ENCODE measurements at regions not wholly inside any gene's neighbourhood (a gene's known extent, or its start where the extent isn't known, plus 50 kb on each side); places are given as distances from the start of the nearest gene placed in this dataset.
"Not testable (repeated sequence)": the region's sequence is repeated elsewhere in the genome, so short reads cannot be mapped to it uniquely, and the experiment has no call there.

- DNase-seq (ENCODE audit: low read depth in 2 of 2, low spot score in 1 of 2), result no peak
These were observed 479.4 kb upstream of the JARID2 start for GRCh38 chr6:14766391-14766994.

GRCh38 chr6:14767226-14767625 lies 478.6 kb upstream of the JARID2 start:
- DNase-seq (ENCODE audit: low read depth in 2 of 2, low spot score in 1 of 2), result no peak

- no peak for DNase-seq (ENCODE audit: low read depth in 2 of 2, low spot score in 1 of 2)
These were observed 475.8 kb upstream of the JARID2 start for GRCh38 chr6:14770040-14770439.

GRCh38 chr6:14770572-14770971 lies 475.3 kb upstream of the JARID2 start:
- no peak for DNase-seq (ENCODE audit: low read depth in 2 of 2, low spot score in 1 of 2)

- DNase-seq (ENCODE audit: low read depth in 2 of 2, low spot score in 1 of 2), result no peak
These were observed 474.9 kb upstream of the JARID2 start for GRCh38 chr6:14771016-14771415.

DNA sequence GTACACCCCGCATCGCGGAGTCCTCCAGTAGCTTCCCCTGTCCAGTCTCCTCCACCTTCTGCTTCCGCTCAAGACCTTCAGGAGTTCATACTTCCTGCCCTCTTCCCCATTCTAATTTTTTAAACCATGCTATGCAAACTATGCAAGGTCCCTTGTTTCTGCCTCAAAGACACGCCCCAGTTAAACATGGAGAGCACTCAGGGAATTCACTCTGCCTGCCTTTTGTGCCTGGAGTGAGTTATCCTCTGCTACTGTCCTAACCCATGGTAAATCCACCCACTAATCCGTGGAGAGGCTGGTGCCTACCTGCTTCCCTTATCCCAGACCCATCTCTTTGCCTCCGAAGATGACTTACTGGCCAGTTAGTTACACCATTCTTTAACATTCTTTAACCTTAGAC lies 473.7 kb upstream of the JARID2 start:
- no peak for DNase-seq (ENCODE audit: low read depth in 2 of 2, low spot score in 1 of 2)

- DNase-seq (ENCODE audit: low read depth in 2 of 2, low spot score in 1 of 2), result no peak
These were observed 470.3 kb upstream of the JARID2 start for GRCh38 chr6:14775528-14775927.

- no peak for DNase-seq (ENCODE audit: low read depth in 2 of 2, low spot score in 1 of 2)
These were observed 469.6 kb upstream of the JARID2 start for GRCh38 chr6:14776307-14776706.

DNA sequence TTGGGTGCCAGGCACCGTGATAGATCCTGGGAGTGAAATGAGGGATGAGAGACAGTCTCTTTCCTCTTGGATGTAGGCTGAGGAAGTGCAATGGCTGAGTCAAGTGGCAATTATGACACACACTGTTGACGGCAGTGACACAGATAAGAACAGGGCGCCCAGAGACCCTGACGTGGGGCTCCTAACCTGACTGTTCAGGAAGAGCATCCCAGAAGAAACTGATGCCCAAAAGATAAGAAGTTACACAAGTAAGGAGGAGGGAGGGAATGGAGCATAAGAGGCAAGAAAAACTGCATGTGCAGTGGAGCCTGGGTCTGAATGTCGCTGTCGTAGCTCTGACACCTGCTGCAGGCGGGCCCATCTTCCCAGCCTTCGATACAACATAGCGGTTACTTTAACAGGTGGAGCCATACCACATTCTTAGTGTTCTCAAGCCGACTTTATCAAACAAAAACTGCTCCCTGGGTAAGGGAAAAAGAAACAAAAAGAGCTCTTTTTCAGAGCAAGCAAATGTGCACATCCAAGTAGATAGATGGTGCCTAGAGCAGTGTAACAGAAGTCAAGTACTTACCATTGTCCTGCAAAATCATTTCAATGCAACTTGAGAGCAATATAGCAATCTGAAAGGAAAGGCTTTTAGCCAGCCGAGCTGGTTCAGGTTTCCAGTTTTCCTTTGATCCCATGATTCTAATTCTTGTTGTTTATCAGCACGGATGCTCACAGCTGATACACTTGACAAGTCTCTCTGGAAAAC lies 463.9 kb upstream of the JARID2 start:
- DNase-seq (ENCODE audit: low read depth in 2 of 2, low spot score in 1 of 2), result no peak

DNA sequence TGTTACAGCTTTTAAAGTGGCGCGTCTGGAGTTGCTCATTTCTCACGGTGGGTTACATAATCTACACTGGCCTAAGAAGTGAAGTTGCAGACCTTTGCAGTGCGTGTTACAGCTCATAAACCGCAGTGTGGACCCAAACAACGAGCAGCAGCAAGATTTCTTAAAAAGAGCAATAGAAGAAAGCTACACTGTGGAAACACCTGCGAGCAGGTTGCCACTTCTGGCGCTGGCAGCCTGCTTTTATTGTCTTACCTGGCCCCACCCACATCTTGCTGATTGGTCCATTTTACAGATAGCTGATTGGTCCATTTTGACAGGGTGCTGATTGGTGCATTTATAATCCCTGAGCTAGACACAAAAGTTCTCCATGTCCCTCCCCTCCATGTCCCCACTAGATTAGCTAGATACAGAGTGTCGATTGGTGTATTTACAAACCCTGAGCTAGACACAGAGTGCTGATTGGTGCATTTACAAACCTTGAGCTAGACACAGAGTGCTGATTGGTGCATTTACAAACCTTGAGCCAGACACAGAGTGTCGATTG lies 462.9 kb upstream of the JARID2 start:
- not testable (repeated sequence) for DNase-seq (ENCODE audit: low read depth in 2 of 2, low spot score in 1 of 2)

- no peak for DNase-seq (ENCODE audit: low read depth in 2 of 2, low spot score in 1 of 2)
These were observed 462.3 kb upstream of the JARID2 start for GRCh38 chr6:14783594-14783993.

DNA sequence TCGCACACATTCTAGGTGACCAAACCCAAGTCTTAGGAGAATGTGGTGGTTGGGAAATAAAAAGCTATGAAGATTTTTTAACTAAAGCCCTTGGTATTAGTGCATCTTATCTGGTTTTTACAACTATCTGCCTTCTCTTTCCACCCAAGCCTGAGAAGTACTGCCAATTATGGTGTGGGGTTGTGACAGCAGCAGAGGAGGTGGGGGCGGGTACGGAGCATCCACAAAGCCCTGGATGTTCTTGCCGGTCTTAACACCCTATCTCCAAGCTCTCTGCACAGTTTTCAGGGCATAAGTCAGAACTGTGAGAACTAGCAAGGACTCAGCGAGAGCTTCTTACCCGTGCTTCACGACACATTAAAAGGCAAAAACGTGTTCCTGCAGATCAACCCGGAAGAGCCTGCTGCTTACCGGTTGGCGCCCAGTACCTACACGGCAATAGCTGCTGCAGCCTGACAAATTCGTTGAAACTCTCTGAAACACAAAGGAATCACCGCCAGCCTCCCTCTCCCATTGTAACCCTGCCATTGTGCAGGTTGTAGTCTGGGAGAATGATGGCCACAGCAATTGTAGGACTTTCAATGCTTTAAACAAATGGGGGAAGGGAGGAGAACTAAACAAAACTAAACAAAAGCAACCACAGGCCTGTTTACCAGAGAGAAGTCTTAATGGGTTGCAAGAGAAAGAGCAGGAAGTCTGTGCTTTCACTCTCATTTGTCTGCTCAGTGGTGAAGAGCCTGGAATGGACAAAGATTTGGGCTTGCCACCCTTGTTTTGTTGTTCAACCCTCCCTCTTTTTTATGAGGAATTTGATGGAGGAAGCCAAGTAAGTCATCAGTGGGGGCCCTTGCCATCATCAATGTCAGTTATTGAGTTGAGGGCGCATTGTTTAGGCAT lies 461.0 kb upstream of the JARID2 start:
- no peak for DNase-seq (ENCODE audit: low read depth in 2 of 2, low spot score in 1 of 2)

DNA sequence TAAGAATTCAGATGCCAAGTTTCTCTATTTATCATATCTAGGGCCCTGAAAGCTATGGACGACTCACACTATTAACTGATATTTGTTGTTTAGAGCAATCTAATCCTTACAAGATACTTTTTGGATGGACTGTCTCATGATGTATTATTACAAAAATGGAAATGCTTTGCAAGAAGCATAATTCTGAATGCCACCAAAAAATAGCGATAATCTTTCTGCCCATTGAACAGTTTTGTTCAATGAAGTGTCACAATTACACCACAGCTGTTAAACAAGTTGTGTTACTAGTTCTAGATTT lies 460.4 kb upstream of the JARID2 start:
- no peak for DNase-seq (ENCODE audit: low read depth in 2 of 2, low spot score in 1 of 2)

- no peak for DNase-seq (ENCODE audit: low read depth in 2 of 2, low spot score in 1 of 2)
These were observed 459.9 kb upstream of the JARID2 start for GRCh38 chr6:14786008-14786407.

- no peak for DNase-seq (ENCODE audit: low read depth in 2 of 2, low spot score in 1 of 2)
These were observed 459.4 kb upstream of the JARID2 start for GRCh38 chr6:14786455-14786854.

GRCh38 chr6:14787250-14787649 lies 458.6 kb upstream of the JARID2 start:
- no peak for DNase-seq (ENCODE audit: low read depth in 2 of 2, low spot score in 1 of 2)

DNA sequence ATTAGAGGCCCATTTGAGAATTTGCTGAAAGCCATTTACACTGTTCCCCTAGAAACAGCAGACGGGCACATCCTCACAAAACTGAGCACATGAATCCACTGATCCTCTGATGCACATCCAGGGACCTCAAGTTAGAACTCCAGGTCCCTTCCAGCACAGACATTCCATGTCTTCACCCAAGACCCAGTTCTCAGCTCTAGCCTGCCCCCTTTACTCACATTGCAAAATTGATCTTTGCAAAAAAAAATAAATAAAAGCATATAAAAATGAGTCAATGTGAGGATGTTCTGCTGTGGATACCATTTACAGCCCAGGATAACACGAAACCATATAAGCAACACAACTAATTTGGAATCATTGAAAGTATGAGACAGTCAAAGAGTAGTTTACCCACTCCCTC lies 458.2 kb upstream of the JARID2 start:
- DNase-seq (ENCODE audit: low read depth in 2 of 2, low spot score in 1 of 2), result no peak

DNA sequence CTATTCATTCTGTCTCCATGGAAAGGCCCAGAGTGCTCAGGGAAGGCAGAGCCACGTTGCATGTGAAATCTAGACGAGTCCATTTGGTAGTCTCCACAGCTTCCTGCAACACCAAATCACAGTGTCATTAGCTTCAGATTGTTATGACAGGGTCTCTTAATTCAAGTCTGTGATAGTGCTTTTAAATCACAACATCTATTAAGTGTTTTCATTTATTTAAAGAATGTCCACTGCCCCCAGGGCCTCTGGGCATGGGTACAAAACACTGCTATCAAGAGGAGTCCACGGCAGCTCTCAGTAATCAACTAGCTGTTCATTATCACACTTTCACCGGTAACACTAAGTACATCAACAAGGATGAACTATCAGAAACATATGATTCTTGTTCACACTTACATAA lies 455.9 kb upstream of the JARID2 start:
- DNase-seq (ENCODE audit: low read depth in 2 of 2, low spot score in 1 of 2), result no peak

DNA sequence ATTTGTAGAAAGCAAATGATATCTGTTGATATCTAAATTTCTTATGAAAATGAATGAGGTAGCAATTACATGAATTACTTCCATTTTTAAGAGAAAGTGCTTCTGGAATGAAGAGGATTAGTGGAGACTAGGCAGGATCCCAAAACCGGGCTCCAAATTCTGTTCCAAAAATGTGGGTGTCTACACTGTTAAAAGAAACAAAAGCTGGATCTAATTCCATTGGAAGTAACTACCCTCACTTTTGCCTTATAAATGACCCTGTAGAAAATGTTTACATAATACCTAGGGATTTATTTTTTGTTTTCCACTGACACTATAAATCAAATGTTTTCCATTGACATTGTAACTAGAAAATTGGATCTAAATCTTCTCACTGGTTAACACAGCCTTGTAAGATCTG lies 454.9 kb upstream of the JARID2 start:
- DNase-seq (ENCODE audit: low read depth in 2 of 2, low spot score in 1 of 2), result no peak

GRCh38 chr6:14791526-14791925 lies 454.3 kb upstream of the JARID2 start:
- DNase-seq (ENCODE audit: low read depth in 2 of 2, low spot score in 1 of 2), result no peak

GRCh38 chr6:14792118-14792955 lies 453.5 kb upstream of the JARID2 start:
- no peak for DNase-seq (ENCODE audit: low read depth in 2 of 2, low spot score in 1 of 2)

Data from stimulated activated CD8-positive, alpha-beta memory T cell treated with anti-CD3 and anti-CD28 coated beads, Interleukin-4, amount 100 ng/mL, for 4 hours (primary cell).